H1 (cell line): ENCODE measurements at regions not wholly inside any gene's neighbourhood (a gene's known extent, or its start where the extent isn't known, plus 50 kb on each side); places are given as distances from the start of the nearest gene placed in this dataset.

Experiments used
- ATF2 ChIP-seq: IDR thresholded peaks from 2 replicates; pipeline ENCODE4 v1.6.1; 2012; ENCODE audit warnings: low read length, inconsistent platforms

DNA sequence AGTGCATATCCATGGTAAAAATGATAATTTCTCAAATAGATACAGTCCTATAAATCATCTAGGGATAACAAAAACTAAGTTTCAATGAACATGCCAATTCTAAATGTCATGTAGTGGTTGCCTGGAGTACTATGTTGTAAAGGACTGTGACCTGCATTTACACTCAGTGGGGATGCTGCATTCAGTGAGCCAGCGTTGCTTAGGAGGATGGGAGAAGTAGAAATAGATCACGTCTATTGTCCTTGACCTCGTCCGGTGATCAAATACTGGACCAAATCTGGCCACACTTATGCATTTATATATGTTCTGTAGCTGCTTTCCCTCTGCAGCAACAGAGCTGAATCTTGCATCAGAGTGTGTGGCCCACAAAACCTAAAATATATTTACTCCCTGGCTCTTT, 139.0 kb upstream of the ETAA1 start (continued):
- TF ChIP-seq ATF2, result no peak
